Endothelial cell of umbilical vein (primary cell): ENCODE measurements at regions not wholly inside any gene's neighbourhood (a gene's known extent, or its start where the extent isn't known, plus 50 kb on each side); places are given as distances from the start of the nearest gene placed in this dataset.

ENCODE experiments used
- CTCF ChIP-seq, 2 donors: IDR thresholded peaks; 1 replicate in 1 of 2; 2 replicates in 1 of 2; pipeline ENCODE4 v1.5.1; 2011; ENCODE audit warnings: low read length in 2 of 2, mild to moderate bottlenecking in 2 of 2, moderate library complexity in 2 of 2, control low read depth in 1 of 2, inconsistent platforms in 1 of 2, low read depth in 1 of 2; ENCODE audit not compliant: insufficient read depth in 1 of 2; ENCODE audit errors: extremely low read depth in 1 of 2
- EZH2 ChIP-seq: IDR thresholded peaks from 2 replicates; pipeline ENCODE4 v1.6.1; 2012; ENCODE audit warnings: borderline replicate concordance, low read depth, mild to moderate bottlenecking, moderate library complexity, low read length, inconsistent platforms; ENCODE audit not compliant: severe bottlenecking
- FOS ChIP-seq: IDR thresholded peaks from 2 replicates; pipeline ENCODE4 v1.6.1; 2011; ENCODE audit warnings: mild to moderate bottlenecking, low read length, moderate library complexity, borderline replicate concordance; ENCODE audit not compliant: insufficient read depth
- POLR2A ChIP-seq: IDR thresholded peaks from 2 replicates; pipeline ENCODE4 v1.6.1; 2012; ENCODE audit warnings: low read depth, mild to moderate bottlenecking, control low read depth, low read length
- POLR2AphosphoS5 ChIP-seq: IDR thresholded peaks from 2 replicates; pipeline ENCODE4 v1.6.1; 2012; ENCODE audit warnings: low read depth, mild to moderate bottlenecking, control low read depth, low read length, moderate library complexity; ENCODE audit not compliant: insufficient read depth

- no peak for TF ChIP-seq CTCF (IDR thresholded peaks at IDR 0.05; ENCODE audit: extremely low read depth in 1 of 2, insufficient read depth in 1 of 2, low read depth in 1 of 2, low read length in 2 of 2)
- no peak for TF ChIP-seq POLR2A
- TF ChIP-seq FOS = no peak
- no peak for TF ChIP-seq POLR2AphosphoS5
- TF ChIP-seq EZH2 = no peak
Measured at GRCh38 chr18:55850904-55851303, 262.9 kb upstream of the TCF4 start.
